Esophagus muscularis mucosa (tissue), 3 donors: ENCODE measurements at regions not wholly inside any gene's neighbourhood (a gene's known extent, or its start where the extent isn't known, plus 50 kb on each side); places are given as distances from the start of the nearest gene placed in this dataset.

Experiments
- CTCF ChIP-seq, 3 experiments: fragments of 200-600 bp in 2 of 3; fragments of 450-650 bp in 1 of 3; sonication (generic) in 2 of 3; IDR thresholded peaks; one replicate each; pipeline ENCODE4 v1.5.1; 2017 to 2019; ENCODE audit warnings: antibody characterized with exemption in 3 of 3, mild to moderate bottlenecking in 2 of 3, moderate library complexity in 1 of 3
- POLR2A ChIP-seq: fragments of 450-650 bp; IDR thresholded peaks from one replicate; pipeline ENCODE4 v1.6.1; 2017; ENCODE audit warnings: antibody characterized with exemption, moderate library complexity, mild to moderate bottlenecking, low read depth
- POLR2AphosphoS5 ChIP-seq, 2 donors: sonication (generic); formaldehyde crosslinking; IDR thresholded peaks; one replicate each; pipeline ENCODE4 v1.6.1; 2017; ENCODE audit warnings: antibody characterized with exemption in 2 of 2

DNA sequence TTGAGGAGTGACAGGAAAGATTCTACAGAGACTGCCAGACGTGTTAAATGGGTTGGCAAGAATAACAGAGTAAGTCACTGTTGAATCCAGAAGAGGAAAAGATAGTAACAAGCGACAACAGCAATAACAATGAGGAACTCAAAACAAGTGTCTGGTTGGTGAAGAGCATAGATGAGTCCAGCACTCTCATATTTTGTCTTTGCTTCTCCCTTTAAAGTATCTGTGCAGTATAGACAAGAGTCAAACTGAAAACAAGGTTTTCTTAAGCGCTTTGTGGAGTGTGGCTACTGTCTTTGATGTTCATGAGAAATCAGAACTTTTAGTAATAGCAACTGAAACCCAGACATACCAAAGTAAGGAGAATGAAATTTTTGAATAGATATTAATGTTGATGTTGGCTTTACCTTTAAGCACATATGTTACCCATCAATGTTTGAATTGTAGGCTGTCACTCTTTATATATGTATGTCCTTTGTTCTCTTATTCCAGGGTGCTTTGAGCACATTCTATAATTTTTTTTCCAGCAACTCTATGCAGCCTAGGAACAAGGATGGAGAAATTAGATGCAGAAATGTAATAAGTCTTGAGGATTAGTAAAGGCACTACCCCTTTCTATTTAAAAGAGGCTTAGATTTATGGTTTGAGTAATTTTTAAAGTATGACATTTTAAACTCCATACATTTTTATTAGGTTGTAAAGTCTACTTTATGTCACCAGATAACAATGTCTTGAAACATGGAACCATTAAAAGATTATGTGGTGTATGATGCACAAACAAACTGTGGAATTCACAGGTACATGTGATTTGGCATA is 185.5 kb downstream of the NFKBIZ start:
- TF ChIP-seq CTCF (IDR thresholded peaks at IDR 0.05) (no peak), POLR2AphosphoS5 (IDR thresholded peaks at IDR 0.05) (no peak), POLR2A (no peak)
